ENCODE measurements at regions not wholly inside any gene's neighbourhood (a gene's known extent, or its start where the extent isn't known, plus 50 kb on each side); places are given as distances from the start of the nearest gene placed in this dataset.

GRCh38 chr18:11470941-11471340 lies 138.5 kb upstream of the SLC35G4 start:
- Histone ChIP-seq H3K9ac (ENCODE audit: low read length) (no peak overlapping the region), H2AFZ (ENCODE audit: low read length) (no peak overlapping the region), H4K20me1 (ENCODE audit: insufficient read depth, low read length) (no peaks in the 10 kb centered on the region), H3K36me3 (ENCODE audit: insufficient read depth, low read length) (no peaks in the 10 kb centered on the region), H3K4me2 (ENCODE audit: low read length) (no peak overlapping the region), H3K9me2 (ENCODE audit: low read depth, low read length) (no peaks in the 10 kb centered on the region), H3F3A (ENCODE audit: insufficient read depth, low read length) (no peaks in the 10 kb centered on the region), H3K9me3 (ENCODE audit: low read length) (no peaks in the 10 kb centered on the region), H3K27ac (ENCODE audit: low read depth, low read length, poor library complexity, severe bottlenecking) (no peak overlapping the region), H3K4me3 (ENCODE audit: low read depth, low read length, poor library complexity, severe bottlenecking) (no peak overlapping the region), H3K79me2 (ENCODE audit: insufficient read depth, low read length) (no peaks in the 10 kb centered on the region), H3K27me3 (ENCODE audit: insufficient read depth, low read length) (no peaks in the 10 kb centered on the region), H3K4me1 (ENCODE audit: insufficient read depth, low read length, severe bottlenecking) (no peaks in the 10 kb centered on the region)
- no peak for TF ChIP-seq CTCF (IDR thresholded peaks at IDR 0.05; ENCODE audit: low read length)
- no peak for TF ChIP-seq EZH2 (IDR thresholded peaks at IDR 0.05; ENCODE audit: borderline replicate concordance, low read length)

- Histone ChIP-seq H3K4me2 (ENCODE audit: low read length) (no peak overlapping the region), H3K9me3 (ENCODE audit: low read length) (no peaks in the 10 kb centered on the region), H3K79me2 (ENCODE audit: insufficient read depth, low read length) (no peaks in the 10 kb centered on the region), H4K20me1 (ENCODE audit: insufficient read depth, low read length) (no peaks in the 10 kb centered on the region), H2AFZ (ENCODE audit: low read length) (no peak overlapping the region), H3F3A (ENCODE audit: insufficient read depth, low read length) (no peaks in the 10 kb centered on the region), H3K9ac (ENCODE audit: low read length) (no peak overlapping the region), H3K4me3 (ENCODE audit: low read depth, low read length, poor library complexity, severe bottlenecking) (no peak overlapping the region), H3K9me2 (ENCODE audit: low read depth, low read length) (no peaks in the 10 kb centered on the region), H3K27ac (ENCODE audit: low read depth, low read length, poor library complexity, severe bottlenecking) (no peak overlapping the region), H3K4me1 (ENCODE audit: insufficient read depth, low read length, severe bottlenecking) (no peaks in the 10 kb centered on the region), H3K27me3 (ENCODE audit: insufficient read depth, low read length) (no peaks in the 10 kb centered on the region), H3K36me3 (ENCODE audit: insufficient read depth, low read length) (no peaks in the 10 kb centered on the region)
- TF ChIP-seq CTCF (IDR thresholded peaks at IDR 0.05; ENCODE audit: low read length) (no peak), EZH2 (IDR thresholded peaks at IDR 0.05; ENCODE audit: borderline replicate concordance, low read length) (no peak)
Measured at GRCh38 chr18:11468617-11469016, 140.8 kb upstream of the SLC35G4 start.

GRCh38 chr18:11468120-11468519 lies 141.3 kb upstream of the SLC35G4 start:
- Histone ChIP-seq H3K4me3 (ENCODE audit: low read depth, low read length, poor library complexity, severe bottlenecking) (no peak overlapping the region), H4K20me1 (ENCODE audit: insufficient read depth, low read length) (no peaks in the 10 kb centered on the region), H3K27ac (ENCODE audit: low read depth, low read length, poor library complexity, severe bottlenecking) (no peak overlapping the region), H3F3A (ENCODE audit: insufficient read depth, low read length) (no peaks in the 10 kb centered on the region), H3K9me2 (ENCODE audit: low read depth, low read length) (no peaks in the 10 kb centered on the region), H3K79me2 (ENCODE audit: insufficient read depth, low read length) (no peaks in the 10 kb centered on the region), H3K36me3 (ENCODE audit: insufficient read depth, low read length) (no peaks in the 10 kb centered on the region), H3K4me2 (ENCODE audit: low read length) (no peak overlapping the region), H2AFZ (ENCODE audit: low read length) (no peak overlapping the region), H3K9ac (ENCODE audit: low read length) (no peak overlapping the region), H3K27me3 (ENCODE audit: insufficient read depth, low read length) (no peaks in the 10 kb centered on the region), H3K9me3 (ENCODE audit: low read length) (no peaks in the 10 kb centered on the region), H3K4me1 (ENCODE audit: insufficient read depth, low read length, severe bottlenecking) (no peaks in the 10 kb centered on the region)
- TF ChIP-seq EZH2 (IDR thresholded peaks at IDR 0.05; ENCODE audit: borderline replicate concordance, low read length) (no peak), CTCF (IDR thresholded peaks at IDR 0.05; ENCODE audit: low read length) (no peak)
